CD4-positive, alpha-beta T cell treated with Interleukin-4 for 4 hours (primary cell): ENCODE measurements at regions not wholly inside any gene's neighbourhood (a gene's known extent, or its start where the extent isn't known, plus 50 kb on each side); places are given as distances from the start of the nearest gene placed in this dataset.

Source experiments
- DNase-seq: peaks from one replicate; pipeline ENCODE4 v3.0.0-alpha.2; 2020

DNA sequence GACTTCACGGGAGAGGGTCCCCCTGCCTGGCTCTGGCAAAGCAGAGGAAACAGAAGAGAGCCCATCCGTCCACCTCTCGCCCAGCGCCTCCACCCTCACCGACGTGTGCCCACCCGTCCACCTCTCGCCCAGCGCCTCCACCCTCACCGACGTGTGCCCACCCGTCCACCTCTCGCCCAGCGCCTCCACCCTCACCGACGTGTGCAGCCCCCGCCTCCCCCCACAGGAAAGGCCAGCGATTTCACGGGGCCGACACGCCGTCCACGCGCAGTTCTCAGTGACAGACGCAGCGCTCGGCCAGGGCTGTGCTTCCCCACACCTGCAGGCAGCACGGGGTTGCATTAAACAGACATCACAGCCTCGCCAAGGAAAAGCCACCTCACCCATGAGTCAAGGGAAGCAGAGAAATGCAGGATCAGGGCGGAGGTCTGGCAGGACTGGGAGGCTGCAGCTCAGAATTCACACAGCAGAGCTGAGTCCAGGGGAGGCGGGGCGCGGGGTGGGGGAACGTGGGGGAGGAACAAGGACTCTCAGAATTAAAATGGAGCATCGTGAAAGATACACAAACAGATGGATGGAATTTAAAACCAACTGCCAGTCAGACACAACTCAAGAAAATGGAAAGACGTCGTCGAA lies 377.7 kb downstream of the BRD1 start:
- DNase-seq: no peak

DNA sequence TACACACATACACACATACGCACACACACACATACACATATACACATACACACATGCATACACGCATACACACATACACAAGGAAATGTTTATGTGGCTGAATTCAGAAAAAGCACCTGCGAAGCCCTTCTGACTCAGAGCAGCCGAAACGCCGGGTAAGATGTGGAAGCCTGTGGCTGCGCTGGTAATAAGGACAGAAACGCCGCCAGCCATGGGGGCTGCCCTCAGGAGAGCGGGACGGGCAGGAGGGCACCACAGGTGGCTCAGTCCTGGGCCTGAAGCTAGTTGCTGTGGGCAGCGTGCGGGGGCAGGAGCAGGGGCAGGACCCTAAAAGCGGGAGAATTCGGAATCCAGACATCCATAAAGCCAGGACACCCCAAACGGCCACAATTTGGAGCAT lies 378.3 kb downstream of the BRD1 start:
- DNase-seq: no peak

DNA sequence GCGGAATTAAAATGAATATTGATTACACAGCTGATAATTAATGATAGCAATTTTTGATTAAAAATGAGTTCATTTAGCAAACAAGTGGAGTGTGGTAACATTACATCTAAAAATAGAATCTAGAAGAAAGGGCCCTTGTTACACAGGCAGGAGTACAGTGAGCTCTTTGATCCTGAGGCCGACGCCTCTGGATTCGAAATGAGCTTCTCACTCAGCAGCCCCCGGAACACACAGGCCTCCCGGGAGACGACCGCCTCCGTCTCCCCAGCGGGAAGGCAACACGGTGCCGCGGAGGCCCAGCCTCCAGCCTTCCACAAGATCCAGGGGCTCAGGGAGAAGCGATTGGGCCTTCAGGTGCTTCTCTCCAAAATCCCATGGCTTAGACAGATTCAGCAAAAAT lies 379.1 kb downstream of the BRD1 start:
- DNase-seq: no peak

DNA sequence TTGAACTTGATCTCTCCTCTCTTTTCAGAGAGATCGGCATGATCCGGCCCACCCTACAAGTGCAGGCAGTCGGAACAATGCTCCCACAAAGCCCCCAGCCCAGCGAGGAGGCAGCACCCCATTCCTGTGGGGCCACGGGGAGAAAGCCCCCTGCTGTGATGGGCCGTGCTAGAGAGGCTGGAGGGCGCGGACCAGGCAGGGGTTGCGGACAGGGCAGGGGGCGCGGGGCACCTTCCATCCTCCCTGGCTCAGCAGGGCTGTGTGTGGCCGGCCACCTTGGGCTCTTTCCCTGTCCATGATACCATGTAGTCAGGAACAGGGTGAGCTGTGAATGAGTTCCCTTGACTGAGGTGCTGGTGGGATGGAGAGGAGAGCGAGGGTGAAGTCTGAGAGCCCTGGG lies 379.8 kb downstream of the BRD1 start:
- no peak for DNase-seq

DNA sequence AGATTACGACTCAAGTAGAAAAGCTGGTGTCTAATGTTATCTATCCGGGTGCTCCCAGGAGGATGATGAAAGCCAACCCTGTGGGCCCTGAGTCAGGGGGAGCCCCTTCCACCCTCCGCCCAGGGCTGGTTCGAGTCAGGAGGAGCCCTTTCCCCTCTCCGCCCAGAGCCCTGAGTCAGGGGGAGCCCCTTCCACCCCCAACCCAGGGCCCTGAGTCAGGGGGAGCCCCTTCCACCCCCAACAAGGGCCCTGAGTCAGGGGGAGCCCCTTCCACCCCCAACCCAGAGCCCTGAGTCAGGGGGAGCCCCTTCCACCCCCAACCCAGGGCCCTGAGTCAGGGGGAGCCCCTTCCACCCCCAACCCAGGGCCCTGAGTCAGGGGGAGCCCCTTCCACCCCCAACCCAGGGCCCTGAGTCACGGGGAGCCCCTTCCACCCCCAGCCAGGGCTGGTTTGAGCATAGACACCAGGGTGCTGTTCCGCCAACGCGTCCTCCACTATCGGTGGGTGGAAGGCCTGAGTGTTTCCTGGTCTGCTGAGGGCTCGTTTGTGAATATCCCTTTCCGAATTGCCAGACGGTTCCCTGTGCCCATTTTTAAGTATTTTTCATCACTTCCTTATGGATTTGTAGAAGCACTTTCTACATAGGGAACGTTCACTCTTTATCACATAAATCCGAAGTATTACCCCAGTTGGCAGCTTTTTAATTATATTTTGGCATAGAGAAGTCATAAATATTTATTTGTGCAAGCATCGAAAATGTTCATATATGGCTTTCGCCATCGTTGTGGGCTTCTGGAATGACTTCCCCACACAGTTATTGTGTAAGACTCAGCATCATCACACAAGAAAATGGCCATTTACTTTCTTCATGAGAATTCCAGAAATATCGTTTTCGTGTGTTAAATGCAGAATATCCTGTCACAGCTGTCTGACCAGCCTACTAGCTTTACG lies 380.6 kb downstream of the BRD1 start:
- DNase-seq: no peak

DNA sequence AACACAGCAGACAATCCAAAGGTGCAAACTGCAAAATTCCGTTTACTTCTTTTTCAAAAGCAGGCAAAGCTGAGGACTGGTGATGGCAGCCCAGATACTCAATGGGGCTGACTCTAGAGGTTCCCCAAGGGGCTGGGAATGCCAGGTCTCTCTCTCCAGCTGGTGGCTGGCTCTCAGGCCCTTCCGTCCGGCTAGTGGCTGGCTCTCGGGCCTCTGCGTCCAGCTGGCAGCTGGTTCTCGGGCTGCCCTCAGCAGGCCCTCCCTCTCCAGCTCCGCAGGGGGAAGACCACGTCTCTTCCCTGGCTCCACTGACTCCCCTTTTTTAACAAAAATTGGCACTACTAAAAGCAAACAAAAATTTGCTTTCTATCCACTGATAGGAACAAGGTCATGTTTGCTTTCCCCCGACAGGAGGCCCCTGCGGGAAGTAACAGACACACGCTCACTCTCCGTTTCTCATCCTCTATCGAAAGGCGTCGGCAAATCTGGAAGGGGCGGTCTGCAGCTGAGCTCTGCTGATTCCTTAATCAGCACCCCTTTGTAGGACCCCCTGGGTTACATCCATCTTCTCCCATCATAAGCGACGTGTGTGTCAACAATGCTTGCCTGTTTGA lies 381.4 kb downstream of the BRD1 start:
- no peak for DNase-seq

DNA sequence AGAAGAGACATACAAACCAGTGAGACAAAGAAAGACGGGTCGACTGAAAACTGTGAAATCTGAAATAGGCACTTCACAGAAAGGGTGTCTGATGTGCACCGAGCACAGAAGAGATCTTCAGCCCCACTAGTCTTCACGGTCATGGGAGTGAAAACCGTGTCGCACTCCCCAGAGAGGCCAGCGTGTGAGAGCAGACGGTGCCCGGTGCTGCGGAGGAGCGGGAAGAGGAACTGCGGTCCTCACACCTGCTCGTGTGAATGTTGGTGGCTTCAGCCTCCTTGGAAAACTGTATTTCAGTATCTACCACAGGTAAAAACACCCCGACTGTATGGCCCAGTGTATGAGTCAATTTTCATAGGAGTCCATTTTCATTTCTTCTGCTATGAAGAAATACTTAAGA lies 382.9 kb downstream of the BRD1 start:
- DNase-seq: no peak

DNA sequence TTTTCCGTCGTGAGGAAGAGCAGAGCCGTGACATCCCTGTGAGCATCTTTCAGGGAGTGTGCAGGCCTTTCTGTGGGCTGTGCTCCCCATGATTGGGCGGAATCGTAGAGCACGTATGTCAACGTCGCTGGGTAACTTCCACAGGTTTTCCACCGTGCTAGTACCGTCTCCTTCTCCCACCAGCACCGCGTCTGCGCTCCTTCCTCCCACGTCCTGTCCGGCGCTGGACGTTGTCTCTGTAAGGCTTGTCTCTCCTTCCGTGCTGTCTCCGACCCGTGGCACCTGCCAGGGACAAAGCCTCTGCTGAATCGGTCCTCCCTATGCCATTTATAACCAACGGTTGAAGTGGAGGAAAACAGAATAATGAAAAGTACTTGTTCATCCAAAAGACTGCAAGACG lies 386.7 kb downstream of the BRD1 start:
- DNase-seq: no peak

DNA sequence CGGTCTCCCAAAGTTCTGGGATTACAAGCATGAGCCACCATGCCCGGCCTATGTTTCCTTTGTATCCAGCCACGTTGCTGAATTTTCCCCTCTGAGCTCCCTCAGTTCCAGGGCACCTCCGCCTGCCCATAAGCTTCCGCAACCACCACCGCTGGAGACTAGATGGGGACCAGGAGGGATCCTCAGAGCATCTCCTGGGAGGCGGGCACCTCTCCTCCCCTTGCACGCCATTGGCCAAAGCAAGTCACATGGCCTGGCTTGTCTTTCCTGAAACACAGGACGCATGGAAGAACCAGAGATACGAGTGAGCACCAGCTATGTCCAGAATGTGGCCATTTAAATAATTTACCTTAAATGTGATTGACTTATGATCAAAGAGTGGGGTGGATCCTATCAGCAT lies 388.3 kb downstream of the BRD1 start:
- no peak for DNase-seq

DNA sequence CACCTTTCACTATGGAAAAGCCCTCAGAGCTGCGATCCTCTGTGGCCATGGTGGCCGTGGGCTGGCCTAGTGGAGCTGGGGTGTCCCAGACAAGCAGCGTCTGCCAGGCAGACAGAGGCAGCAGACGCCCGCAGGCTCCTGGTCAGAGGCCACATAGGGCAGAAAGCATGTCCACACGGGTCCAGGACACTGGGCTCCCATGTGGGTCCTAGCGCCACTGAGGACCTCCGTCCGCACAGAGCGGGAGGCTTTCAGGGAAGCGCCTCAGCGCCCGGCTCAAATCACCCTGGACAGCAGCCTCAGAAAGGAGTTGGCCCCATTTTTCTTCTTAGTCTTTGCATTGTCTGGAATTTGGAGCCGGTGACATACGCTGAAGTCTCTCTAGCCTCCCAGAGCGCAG lies 389.7 kb downstream of the BRD1 start:
- DNase-seq: no peak

DNA sequence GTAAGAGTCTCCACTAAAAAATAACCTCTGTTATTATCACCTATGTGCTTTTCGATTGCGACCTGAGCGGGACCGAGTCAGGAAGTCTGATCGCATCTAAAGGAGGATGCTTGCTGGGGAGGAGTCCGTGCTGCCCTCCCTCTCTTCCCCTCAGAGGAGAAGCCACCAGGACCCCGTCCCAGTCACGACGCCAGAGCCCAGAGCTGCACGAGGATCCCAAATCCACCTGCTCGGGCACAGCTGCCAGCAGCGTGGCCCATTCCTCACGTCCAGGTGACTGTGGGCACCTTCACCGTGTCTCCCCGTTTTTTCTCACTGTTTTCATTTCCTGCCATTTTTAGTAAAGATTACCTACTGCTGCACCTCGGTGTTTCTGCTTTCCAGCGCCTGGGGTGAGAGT lies 390.3 kb downstream of the BRD1 start:
- no peak for DNase-seq

DNA sequence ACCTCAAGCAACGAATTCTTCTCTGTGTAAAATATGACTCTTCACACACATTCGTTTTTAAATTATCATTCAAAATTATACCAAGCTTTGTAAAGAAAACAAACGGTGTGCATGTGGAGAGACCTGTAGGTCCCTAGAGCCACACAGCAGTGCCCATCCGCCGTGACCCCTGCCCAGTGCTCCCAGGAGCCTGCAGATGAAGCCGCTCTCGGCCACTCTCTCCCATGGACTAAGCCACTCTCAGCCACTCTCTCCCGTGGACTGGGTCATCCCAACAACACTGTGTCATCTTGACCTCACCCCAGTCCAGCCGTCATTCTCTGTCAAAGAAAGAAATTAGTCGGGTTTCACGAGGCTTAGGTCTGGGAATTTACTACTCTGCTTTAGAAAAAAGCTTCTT lies 391.6 kb downstream of the BRD1 start:
- DNase-seq: no peak

DNA sequence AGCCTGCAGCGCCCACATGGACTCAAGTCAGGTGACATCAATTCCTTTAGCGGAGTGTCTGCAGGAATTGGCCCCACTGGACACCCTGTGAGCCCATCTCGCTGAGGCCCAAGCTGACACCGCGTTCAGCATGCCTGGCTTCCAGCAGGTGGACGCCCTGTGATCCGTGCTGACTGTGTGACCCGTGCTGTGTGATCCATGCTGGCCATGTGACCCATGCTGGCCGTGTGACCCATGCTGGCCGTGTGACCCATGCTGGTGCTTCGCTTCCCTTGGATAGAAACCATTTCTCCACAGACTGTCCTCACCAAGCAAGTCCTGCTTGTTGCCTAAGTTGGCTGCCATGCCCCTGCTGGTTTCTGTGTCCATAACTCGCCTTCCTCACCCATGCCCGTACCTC lies 392.1 kb downstream of the BRD1 start:
- no peak for DNase-seq

DNA sequence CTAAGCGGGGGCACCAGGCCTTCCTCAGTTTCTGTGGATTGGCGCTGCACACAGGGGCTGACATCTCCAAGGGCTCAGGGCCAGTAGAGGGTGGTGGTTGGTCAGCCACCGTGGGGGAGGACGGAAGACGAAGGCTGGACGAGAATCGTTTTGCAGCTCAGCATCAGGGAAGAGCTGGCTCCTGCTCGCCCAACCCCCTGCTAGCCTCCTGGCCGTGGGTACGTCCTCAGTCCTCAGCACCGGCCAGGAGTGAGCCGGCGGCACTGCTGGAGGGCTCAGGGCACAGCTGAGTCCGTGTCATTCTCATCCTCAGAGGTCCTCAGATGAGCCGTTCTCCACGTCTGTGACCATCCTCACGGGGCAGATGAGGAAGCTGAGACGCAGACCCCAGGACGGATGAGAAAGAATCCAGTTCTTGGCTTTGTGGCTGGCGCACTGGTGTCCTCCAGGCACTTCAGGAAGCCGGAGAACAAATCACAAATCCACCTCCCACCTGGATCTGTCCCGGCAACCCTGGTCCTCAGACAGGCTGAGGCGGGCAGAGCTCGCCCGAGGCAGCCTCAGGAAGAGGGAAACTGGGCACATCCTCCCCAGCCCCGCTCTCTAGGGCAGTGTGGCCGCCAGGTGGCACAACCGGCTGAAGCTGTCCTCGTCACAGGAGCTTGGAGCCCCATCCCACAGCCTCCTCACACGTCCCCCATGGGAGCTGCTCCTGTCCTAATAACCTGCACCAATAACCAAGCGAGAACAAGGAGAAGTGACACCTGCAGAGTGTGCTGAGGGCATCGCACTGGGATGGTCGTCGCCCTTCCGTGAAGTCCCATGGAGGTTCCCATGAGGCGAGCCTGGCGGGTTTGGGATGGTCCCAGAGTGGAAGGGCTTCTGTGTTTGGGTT lies 393.7 kb downstream of the BRD1 start:
- DNase-seq: no peak

DNA sequence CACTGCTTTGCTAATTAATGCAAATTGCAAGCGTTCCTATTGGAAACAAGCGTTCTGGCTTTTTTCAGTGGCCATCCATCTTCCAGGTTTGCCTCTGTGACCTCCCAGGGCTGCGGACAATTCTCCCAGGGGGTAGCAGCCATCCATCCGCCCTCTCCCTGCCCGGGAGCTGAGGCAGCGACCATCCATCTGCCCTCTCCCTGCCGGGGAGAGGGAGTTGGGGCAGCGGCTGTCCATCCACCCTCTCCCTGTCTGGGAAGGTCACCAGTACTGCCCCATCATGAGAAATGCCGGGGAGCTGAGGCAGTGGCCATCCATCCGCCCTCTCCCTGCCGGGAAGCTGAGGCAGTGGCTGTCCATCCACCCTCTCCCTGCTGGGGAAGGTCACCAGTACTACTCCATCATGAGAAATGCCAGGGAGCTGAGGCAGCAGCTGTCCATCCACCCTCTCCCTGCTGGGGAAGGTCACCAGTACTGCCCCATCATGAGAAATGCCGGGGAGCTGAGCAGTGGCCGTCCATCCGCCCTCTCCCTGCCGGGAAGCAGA lies 394.7 kb downstream of the BRD1 start:
- DNase-seq: no peak

DNA sequence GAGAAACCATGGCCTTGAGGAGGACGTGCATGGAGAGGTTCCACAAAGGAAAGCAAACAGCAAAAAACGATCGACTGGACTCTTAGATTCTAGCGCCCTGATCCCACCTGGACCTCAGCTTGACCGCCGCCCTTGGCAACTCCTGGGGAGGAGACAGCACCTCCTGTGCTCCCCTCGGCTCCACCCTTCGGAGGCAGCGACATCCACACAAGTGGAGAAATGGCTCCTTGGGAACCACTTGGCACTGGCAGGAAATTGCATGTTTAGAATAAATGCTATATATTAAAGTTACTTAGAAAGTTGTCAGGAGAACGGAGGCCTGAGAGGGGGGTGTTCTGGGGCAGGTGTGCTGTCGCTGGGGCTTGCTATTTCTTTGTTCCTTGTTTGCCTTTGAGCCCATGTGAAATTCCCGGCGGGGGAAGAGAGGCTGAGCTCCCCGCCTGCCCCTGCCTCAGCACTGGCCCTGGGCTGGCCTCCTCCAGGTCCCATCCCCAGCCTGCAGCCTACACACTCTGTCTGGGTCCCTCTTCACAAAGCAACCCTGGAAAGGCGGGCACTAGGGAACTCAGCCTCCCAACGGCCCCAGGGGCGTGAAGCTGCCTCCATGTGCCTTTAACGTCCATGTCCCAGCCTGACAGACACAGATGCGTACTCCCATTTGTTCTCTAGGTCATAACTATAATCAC lies 395.3 kb downstream of the BRD1 start:
- no peak for DNase-seq

DNA sequence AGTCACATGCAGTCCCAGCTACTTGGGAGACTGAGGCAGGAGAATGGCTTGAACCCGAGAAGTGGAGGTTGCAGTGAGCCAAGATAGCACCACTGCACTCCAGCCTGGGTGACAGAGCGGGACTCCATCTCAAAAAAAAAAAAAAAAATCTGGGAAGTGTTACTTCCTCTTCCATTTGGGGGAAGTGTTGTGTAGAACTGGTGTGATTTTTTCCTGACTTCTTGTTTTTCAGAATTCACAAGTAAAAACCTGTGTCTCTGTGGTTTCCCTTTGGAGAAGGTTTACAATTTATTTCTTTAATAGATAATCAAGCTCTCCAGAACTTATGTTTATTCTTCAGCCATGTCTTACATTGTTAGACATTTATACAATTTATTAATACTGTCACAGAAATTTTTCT lies 396.1 kb downstream of the BRD1 start:
- DNase-seq: no peak

DNA sequence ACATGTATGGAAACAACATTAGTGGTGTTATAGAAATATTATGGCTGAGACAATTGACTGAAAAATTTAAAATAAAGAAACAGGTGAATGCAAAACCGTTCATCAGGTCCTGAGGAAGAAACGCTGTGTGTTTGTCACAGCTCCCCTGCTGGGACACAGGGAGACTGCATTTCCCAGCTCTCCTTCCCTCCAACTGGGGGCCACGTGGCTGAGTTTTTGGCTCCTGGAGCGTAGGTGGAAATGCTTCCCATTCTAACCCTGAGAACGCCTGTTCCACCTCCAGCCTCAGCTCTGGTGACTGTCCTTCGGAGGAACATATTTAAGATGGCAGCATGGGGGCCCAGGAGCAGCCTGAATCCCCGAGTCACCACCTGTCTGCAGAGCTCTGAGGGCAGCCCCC lies 398.6 kb downstream of the BRD1 start:
- DNase-seq: no peak

DNA sequence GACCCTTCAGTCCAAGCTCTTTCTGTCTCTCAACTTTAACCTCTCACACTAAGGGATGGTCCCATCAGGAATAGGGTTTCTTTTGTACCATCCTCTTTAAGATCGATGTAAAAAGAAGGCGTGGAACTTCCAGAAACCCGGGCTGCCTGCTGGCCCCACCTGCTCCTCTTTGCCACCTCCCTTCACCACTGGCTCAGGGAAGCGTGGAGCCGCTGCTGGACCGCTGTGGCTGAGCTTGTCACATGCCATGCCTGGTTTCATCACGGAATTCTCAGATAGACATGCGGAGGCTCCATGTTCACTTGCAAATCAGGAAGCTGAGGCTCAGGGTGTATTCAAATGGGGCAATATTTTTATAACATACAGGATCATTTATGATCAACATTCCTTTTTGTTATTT lies 399.7 kb downstream of the BRD1 start:
- no peak for DNase-seq

DNA sequence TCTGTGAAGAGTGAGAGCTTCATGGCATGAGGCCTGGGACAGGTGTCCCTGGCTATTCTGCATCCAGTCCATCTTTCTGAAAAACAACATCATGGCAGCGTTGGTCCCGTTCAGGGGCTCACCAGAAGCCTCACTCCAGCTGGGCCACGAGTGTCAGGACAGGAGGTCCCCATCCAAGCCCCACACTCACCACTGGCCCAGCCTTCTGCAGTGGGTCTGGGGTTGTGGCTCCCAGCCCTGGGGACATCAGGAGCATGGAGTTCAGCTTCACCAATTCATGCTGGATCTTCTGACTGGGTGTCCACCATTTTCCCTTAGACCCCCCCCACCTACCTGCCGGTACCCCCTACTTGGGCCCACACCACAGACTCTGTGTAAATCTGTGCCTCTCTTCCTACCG lies 400.3 kb downstream of the BRD1 start:
- no peak for DNase-seq

DNA sequence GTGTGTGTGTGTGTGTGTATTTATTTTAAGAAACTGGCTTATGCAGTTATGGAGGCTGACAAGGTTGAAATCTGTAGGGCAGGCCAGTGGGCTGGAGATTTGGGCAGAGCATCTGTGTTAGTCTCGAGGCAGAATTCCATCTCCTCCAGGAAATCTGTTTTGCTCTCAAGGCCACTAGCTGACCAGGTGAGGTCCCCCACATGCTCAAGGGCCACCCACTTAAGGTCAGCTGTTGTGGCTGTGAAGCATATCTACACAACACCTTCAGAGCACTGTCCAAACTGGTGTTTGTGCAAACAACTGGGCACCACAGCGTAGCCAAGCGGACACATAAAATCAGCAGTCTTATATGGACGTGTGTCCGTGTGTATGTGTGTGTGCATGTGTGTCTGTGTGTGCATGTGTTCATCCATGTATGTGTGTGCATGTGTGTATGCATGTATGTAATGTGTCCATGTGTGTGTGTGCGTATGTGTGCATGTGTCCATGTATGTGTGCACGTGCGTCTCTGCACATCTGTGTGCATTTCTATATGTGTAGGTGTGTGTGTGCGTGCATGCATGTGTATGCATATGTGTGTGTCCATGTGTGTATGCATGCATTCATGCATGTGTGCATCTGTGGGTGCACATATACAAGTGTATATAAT lies 400.9 kb downstream of the BRD1 start:
- no peak for DNase-seq

DNA sequence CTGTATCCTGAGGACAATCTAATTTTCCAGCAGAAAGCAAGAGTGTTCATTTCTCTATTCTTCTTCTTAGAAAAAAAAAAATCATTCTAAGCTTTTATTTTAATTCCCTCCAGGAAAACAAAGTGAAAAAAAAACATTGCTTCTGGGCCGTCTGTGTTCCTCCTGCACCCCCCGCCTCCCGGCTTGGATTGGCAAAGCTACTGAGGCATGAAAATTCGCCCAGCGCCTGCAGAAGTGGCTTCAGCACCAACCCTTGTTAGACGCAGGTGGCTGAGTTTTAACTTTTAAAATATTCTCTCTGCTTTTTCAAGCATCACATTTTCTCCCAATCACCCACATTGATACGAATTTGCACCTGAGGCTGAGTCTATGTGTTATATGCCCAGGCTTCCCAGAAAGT lies 401.6 kb downstream of the BRD1 start:
- DNase-seq: no peak
